HEK293 (cell line): ENCODE measurements at regions not wholly inside any gene's neighbourhood (a gene's known extent, or its start where the extent isn't known, plus 50 kb on each side); places are given as distances from the start of the nearest gene placed in this dataset.

Source experiments
- CTCF ChIA-PET: fragments of 350-600 bp; formaldehyde crosslinking; extraction: SDS; loops from one replicate; lab custom pipeline; 2021; ENCODE audit warnings: antibody characterized with exemption; lab: Yijun Ruan, JAX
- POLR2A ChIA-PET: fragments of 300-600 bp; formaldehyde crosslinking; extraction: SDS; loops from one replicate; lab custom pipeline; 2020; ENCODE audit warnings: antibody characterized with exemption, inconsistent platforms; lab: Yijun Ruan, JAX
- H3K27ac ChIP-seq: fragments of 200-500 bp; sonication (Bioruptor generic); 2 replicates; pipeline ENCODE4 v1.5.1; 2014; ENCODE audit warnings: low read depth, low read length, control low read depth, inconsistent platforms; ENCODE audit errors: extremely low read depth
- H3K36me3 ChIP-seq, 2 experiments: fragments of 200-500 bp in 1 of 2; sonication (Bioruptor generic) in 1 of 2; 1 replicate in 1 of 2; 2 replicates in 1 of 2; pipeline ENCODE4 v1.5.1; 2014 to 2017; ENCODE audit warnings: inconsistent platforms in 2 of 2, low read length in 2 of 2; ENCODE audit not compliant: control insufficient read depth in 2 of 2, insufficient read depth in 1 of 2
- H3K4me1 ChIP-seq: fragments of 200-500 bp; sonication (Bioruptor generic); 2 replicates; pipeline ENCODE4 v1.5.1; 2014; ENCODE audit warnings: mild to moderate bottlenecking, low read length, inconsistent platforms; ENCODE audit not compliant: control insufficient read depth, insufficient read depth
- H3K4me3 ChIP-seq: 2 replicates; pipeline ENCODE4 v1.5.1; 2011; ENCODE audit warnings: low read depth, mild to moderate bottlenecking, control low read depth, low read length, moderate library complexity
- H3K9me3 ChIP-seq: fragments of 200-500 bp; sonication (Bioruptor generic); 2 replicates; pipeline ENCODE4 v1.5.1; 2014; ENCODE audit warnings: low read depth, low read length, inconsistent platforms; ENCODE audit not compliant: control insufficient read depth, insufficient read depth
- KLF7 ChIP-seq: fragments of 450-650 bp; formaldehyde crosslinking; IDR thresholded peaks from 2 replicates; pipeline ENCODE4 v1.5.1; 2016; ENCODE audit warnings: missing biosample characterization, missing genetic modification characterization, borderline replicate concordance
- PRDM2 ChIP-seq: fragments of 450-650 bp; formaldehyde crosslinking; IDR thresholded peaks from 2 replicates; pipeline ENCODE4 v1.5.1; 2016; ENCODE audit warnings: missing biosample characterization, missing genetic modification characterization, borderline replicate concordance
- SCRT1 ChIP-seq: fragments of 450-650 bp; formaldehyde crosslinking; IDR thresholded peaks from 2 replicates; pipeline ENCODE4 v1.5.1; 2016; ENCODE audit warnings: missing biosample characterization, missing genetic modification characterization, borderline replicate concordance
- SP3 ChIP-seq: fragments of 450-650 bp; formaldehyde crosslinking; IDR thresholded peaks from 2 replicates; pipeline ENCODE4 v1.5.1; 2016; ENCODE audit warnings: missing biosample characterization, missing genetic modification characterization
- ZFP3 ChIP-seq: fragments of 450-650 bp; formaldehyde crosslinking; IDR thresholded peaks from 2 replicates; pipeline ENCODE4 v1.5.1; 2016; ENCODE audit warnings: low read depth, missing biosample characterization, missing genetic modification characterization
- ZFP37 ChIP-seq: fragments of 450-650 bp; formaldehyde crosslinking; IDR thresholded peaks from 2 replicates; pipeline ENCODE4 v1.5.1; 2016; ENCODE audit warnings: missing biosample characterization, missing genetic modification characterization
- ZIC2 ChIP-seq: fragments of 450-650 bp; formaldehyde crosslinking; IDR thresholded peaks from 2 replicates; pipeline ENCODE4 v1.5.1; 2016; ENCODE audit warnings: missing biosample characterization, missing genetic modification characterization
- ZNF223 ChIP-seq: fragments of 450-650 bp; formaldehyde crosslinking; IDR thresholded peaks from 2 replicates; pipeline ENCODE4 v1.5.1; 2016; ENCODE audit warnings: missing biosample characterization, missing genetic modification characterization
- ZNF24 ChIP-seq: fragments of 450-650 bp; formaldehyde crosslinking; IDR thresholded peaks from 2 replicates; pipeline ENCODE4 v1.5.1; 2016; ENCODE audit warnings: missing biosample characterization, missing genetic modification characterization
- ZNF354C ChIP-seq: fragments of 450-650 bp; formaldehyde crosslinking; IDR thresholded peaks from 2 replicates; pipeline ENCODE4 v1.5.1; 2016; ENCODE audit warnings: missing biosample characterization, missing genetic modification characterization, low read depth, borderline replicate concordance
- ZNF433 ChIP-seq: fragments of 450-650 bp; formaldehyde crosslinking; IDR thresholded peaks from 2 replicates; pipeline ENCODE4 v1.5.1; 2016; ENCODE audit warnings: missing biosample characterization, missing genetic modification characterization, low read depth
- ZNF549 ChIP-seq: fragments of 450-650 bp; IDR thresholded peaks from 2 replicates; pipeline ENCODE4 v1.5.1; 2018; ENCODE audit warnings: missing biosample characterization, missing genetic modification characterization, mild to moderate bottlenecking, inconsistent platforms, moderate library complexity
- ZNF639 ChIP-seq: fragments of 450-650 bp; formaldehyde crosslinking; IDR thresholded peaks from 2 replicates; pipeline ENCODE4 v1.5.1; 2016; ENCODE audit warnings: missing biosample characterization, missing genetic modification characterization
- ZNF670 ChIP-seq: fragments of 450-650 bp; formaldehyde crosslinking; IDR thresholded peaks from 2 replicates; pipeline ENCODE4 v1.5.1; 2016; ENCODE audit warnings: missing biosample characterization, missing genetic modification characterization, low read depth
- ZNF701 ChIP-seq: fragments of 450-650 bp; formaldehyde crosslinking; IDR thresholded peaks from 2 replicates; pipeline ENCODE4 v1.5.1; 2016; ENCODE audit warnings: missing biosample characterization, missing genetic modification characterization
- ZNF776 ChIP-seq: fragments of 450-650 bp; formaldehyde crosslinking; IDR thresholded peaks from 2 replicates; pipeline ENCODE4 v1.5.0; 2017; ENCODE audit warnings: missing biosample characterization, missing genetic modification characterization, borderline replicate concordance
- ZNF843 ChIP-seq: fragments of 450-650 bp; formaldehyde crosslinking; IDR thresholded peaks from 2 replicates; pipeline ENCODE4 v1.5.1; 2016; ENCODE audit warnings: missing biosample characterization, missing genetic modification characterization

GRCh38 chr6:5899216-5900045 lies 107.3 kb downstream of the NRN1 start (continued):
- TF ChIP-seq PRDM2 (no peak), ZNF223 (tag by site-specific recombination) (no peak), ZFP3 (tag by site-specific recombination) (no peak), SP3 (tag by site-specific recombination) (no peak)

GRCh38 chr6:5898563-5898962 lies 108.2 kb downstream of the NRN1 start:
- ChIA-PET POLR2A (no interaction called here), CTCF (interaction anchor here (1.0 kb wide), 1 partner anchor 10 kb away, joined by 3 read pairs; no protein-coding TSS in a partner anchor)
- TF ChIP-seq ZNF354C (tag by site-specific recombination) = no peak
- no peak for TF ChIP-seq ZNF639
- TF ChIP-seq ZFP3 (tag by site-specific recombination) = no peak
- peak; percentile 42; the same call in 1 of the 2 replicates for TF ChIP-seq ZIC2 (tag by site-specific recombination)
- no peak for TF ChIP-seq ZNF776 (tag by site-specific recombination)
- no peaks in the 10 kb centered on the region for H3K36me3 ChIP-seq
- H3K9me3 ChIP-seq = no peaks in the 10 kb centered on the region
- no peak overlapping the region for H3K4me3 ChIP-seq
- no peaks in the 10 kb centered on the region for H3K4me1 ChIP-seq
- no peak overlapping the region for H3K27ac ChIP-seq

DNA sequence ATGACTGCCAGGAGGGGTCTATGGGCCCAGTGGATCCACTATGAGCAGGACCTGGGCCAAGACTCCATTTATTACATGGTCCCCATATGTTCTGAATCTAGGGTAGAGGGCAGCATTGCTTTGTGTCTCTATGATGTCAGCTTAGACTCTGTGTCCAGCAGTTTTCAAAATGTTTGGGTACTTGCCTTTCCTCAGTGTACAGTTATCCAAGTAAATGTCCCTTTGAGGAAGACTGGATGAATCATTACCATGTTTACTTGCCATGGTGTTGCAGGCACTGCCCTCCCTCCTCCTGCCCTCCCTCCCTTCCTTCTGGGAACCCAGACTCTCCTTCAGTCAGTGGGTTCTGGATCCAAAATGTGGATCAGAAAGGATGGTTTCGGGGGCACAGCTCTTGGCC lies 108.6 kb downstream of the NRN1 start:
- ChIA-PET POLR2A (no interaction called here), CTCF (no interaction called here)
- Histone ChIP-seq H3K36me3 (no peaks in the 10 kb centered on the region), H3K27ac (no peak overlapping the region), H3K9me3 (no peaks in the 10 kb centered on the region), H3K4me3 (no peak overlapping the region), H3K4me1 (no peaks in the 10 kb centered on the region)
- TF ChIP-seq ZNF24 (tag by site-specific recombination) (no peak), SCRT1 (tag by site-specific recombination) (no peak), ZNF670 (tag by site-specific recombination) (no peak), ZNF549 (tag by site-specific recombination) (no peak), ZNF433 (tag by site-specific recombination) (no peak), ZNF843 (tag by site-specific recombination) (no peak), KLF7 (tag by site-specific recombination) (no peak), ZNF639 (no peak), ZNF701 (tag by site-specific recombination) (no peak), ZFP37 (tag by site-specific recombination) (no peak)
